GM12873 (cell line): ENCODE measurements at regions not wholly inside any gene's neighbourhood (a gene's known extent, or its start where the extent isn't known, plus 50 kb on each side); places are given as distances from the start of the nearest gene placed in this dataset.

Experiments
- TF ChIP-seq, protein P1 (sequence below): IDR thresholded peaks from 2 replicates; pipeline ENCODE4 v1.5.1; 2012; ENCODE audit warnings: low read depth, mild to moderate bottlenecking, moderate library complexity, low read length, control low read depth; ENCODE audit not compliant: insufficient read depth; ENCODE audit errors: missing control alignments

DNA sequence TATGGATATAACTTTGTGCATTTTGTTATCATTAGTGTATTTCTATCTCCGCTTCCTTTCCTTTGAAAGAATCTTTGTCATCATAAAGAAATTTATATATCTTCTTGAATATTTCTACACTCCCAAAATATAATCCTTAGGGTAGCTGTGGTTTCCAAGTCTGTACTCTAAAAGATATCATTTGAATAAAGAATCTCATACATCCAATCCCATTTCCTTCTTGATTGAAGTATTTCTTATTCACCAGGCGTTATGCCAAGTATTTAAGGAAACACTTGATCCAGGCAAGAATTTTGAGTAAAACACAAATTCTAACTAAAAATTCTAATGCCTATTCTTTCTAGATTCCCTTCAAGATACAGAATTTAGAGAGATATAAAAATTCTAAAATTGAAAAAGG, 821.8 kb downstream of the GALC start:
- TF ChIP-seq, protein P1, sequence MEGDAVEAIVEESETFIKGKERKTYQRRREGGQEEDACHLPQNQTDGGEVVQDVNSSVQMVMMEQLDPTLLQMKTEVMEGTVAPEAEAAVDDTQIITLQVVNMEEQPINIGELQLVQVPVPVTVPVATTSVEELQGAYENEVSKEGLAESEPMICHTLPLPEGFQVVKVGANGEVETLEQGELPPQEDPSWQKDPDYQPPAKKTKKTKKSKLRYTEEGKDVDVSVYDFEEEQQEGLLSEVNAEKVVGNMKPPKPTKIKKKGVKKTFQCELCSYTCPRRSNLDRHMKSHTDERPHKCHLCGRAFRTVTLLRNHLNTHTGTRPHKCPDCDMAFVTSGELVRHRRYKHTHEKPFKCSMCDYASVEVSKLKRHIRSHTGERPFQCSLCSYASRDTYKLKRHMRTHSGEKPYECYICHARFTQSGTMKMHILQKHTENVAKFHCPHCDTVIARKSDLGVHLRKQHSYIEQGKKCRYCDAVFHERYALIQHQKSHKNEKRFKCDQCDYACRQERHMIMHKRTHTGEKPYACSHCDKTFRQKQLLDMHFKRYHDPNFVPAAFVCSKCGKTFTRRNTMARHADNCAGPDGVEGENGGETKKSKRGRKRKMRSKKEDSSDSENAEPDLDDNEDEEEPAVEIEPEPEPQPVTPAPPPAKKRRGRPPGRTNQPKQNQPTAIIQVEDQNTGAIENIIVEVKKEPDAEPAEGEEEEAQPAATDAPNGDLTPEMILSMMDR, result no peak

DNA sequence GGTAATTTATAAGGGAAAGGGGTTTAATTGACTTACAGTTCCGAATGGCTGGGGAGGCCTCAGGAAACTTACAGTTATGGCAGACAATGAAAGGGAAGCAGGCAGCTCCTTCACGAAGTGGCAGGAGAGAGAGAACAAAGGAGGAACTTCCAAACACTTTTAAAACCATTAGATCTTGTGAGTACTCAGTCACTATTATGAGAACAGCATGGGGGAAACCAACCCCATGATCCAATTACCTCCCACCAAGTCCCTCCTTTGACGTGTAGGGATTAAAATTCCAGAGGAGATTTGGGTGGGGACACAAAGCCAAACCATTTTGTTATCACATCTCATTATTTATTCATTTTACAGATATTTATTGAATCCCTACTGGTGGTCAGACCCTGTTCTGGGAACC, 822.8 kb downstream of the GALC start:
- TF ChIP-seq, protein P1, result no peak

DNA sequence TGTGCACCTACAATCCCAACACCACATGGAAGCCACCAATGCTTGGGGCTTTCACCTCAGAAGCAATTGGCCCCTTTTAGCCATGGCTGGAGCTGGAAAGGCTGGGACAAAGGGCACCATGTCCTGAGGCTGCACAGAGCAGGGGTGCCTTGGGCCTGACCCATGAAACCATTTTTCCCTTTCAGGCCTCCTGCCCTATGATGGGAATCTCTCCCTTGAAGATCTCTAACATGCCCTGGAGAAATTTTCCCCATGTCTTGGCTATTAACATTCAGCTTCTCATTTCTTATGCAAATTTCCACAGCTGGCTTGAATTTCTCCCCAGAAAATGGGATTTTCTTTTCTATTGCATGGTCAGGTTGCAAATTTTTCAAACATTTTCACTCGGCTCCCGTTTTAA, 823.6 kb downstream of the GALC start:
- TF ChIP-seq, protein P1, result no peak

DNA sequence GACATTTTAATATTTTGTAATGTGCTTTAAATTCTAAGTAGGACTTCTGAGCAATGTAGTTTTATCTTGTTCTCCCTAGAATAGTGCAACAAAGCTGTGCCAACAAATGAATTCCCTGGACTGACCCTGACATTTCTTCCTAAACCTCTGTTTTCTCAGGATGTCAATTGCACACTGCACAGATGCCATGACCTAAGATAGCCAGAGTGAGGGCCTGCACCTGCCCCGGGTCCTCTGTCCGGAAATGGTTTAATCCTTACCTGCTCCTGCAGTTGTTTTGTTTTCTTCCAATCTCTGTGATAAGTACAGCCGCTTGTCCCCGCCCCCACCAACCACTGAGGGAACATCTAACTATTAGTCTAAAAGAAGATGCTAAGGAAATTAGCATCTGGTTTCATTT, 831.5 kb downstream of the GALC start:
- TF ChIP-seq, protein P1, result no peak

DNA sequence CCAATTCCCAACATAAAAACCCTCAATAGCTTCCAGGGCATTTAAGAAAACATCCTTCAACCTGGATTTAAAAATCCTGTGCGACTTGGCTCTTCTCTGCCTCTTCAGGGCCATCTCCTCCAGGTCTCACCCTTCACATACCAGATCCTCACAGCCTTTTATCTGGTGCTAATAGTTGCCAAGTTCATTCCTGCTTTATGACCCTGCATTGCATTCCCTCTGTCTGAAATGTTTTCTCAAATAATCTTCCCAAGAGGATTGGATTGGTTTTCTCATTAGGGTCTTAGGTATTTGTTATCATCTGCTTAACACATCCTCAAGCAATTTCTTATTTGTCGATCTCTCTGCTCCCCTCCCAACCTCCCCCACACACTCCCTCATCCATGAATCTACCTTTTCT, 832.0 kb downstream of the GALC start:
- TF ChIP-seq, protein P1, result no peak

DNA sequence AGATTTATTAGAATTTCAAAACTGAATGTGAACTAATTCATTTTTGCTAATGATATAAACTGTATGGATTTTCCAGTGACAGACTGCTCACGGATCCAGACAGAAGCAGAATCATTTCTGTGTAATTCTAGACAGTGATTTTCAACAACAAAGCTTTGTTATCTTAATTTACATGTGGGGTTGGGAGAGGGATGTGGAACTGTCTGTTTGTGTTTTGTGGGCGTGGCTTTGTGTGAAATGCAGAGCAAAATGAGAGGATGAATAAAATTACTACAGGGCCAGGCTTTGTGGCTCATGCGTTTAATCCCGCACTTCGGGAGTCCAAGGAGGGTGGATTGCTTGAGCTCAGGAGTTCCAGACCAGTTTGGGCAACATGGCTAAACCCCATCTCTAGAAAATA, 834.7 kb downstream of the GALC start:
- TF ChIP-seq, protein P1, result no peak

DNA sequence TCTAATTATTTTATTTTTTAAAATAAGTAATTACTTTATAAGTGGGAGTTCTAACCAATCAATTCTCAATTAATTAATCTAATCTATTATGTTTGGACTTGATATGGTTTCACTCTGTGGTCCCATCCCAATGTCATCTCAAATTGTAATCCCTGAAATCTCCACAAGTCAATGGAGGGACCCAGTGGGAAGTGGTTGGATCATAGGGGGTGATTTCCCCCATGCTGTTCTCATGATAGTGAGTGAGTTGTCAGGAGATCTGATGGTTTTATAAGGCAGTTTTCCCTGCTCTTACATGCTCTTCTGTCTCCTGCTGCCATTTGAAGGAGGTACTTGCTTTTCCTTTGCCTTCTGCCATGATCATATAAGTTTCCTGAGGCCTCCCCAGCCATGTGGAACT, 836.1 kb downstream of the GALC start:
- TF ChIP-seq, protein P1, result no peak
